Right atrium auricular region (tissue), 2 donors: ENCODE measurements at regions not wholly inside any gene's neighbourhood (a gene's known extent, or its start where the extent isn't known, plus 50 kb on each side); places are given as distances from the start of the nearest gene placed in this dataset.
A peak's percentile ranks its signal among the peaks of the same experiment; 100 is the strongest.

Experiments
- DNase-seq: peaks from one replicate; pipeline ENCODE4 v3.0.0-alpha.2; 2019; ENCODE audit warnings: low spot score
- H3K27ac ChIP-seq, 2 donors: fragments of 200-600 bp; sonication (generic); 1 replicate in 1 of 2; 2 replicates in 1 of 2; pipeline ENCODE4 v1.5.1; 2016 to 2019
- H3K27me3 ChIP-seq, 2 donors: fragments of 200-600 bp; sonication (generic); one replicate each; pipeline versions ENCODE4 v1.5.1 to v1.6.0; 2017 to 2019
- H3K36me3 ChIP-seq: fragments of 200-600 bp; sonication (generic); one replicate; pipeline ENCODE4 v1.5.1; 2016
- H3K4me1 ChIP-seq, 2 donors: fragments of 200-600 bp; sonication (generic); one replicate each; pipeline versions ENCODE4 v1.5.1 to v1.6.0; 2017 to 2019
- H3K4me3 ChIP-seq, 2 donors: fragments of 200-600 bp; sonication (generic); 1 replicate in 1 of 2; 2 replicates in 1 of 2; pipeline ENCODE4 v1.5.1; 2017 to 2019; ENCODE audit warnings: mild to moderate bottlenecking in 1 of 2, moderate library complexity in 1 of 2
- H3K9me3 ChIP-seq, 2 donors: fragments of 200-600 bp; sonication (generic); one replicate each; pipeline ENCODE4 v1.5.1; 2019
- TF ChIP-seq, protein P1 (sequence below), 2 donors: fragments of 200-600 bp; sonication (generic); IDR thresholded peaks; one replicate each; pipeline ENCODE4 v1.5.1; 2019; ENCODE audit warnings: antibody characterized with exemption in 2 of 2

DNA sequence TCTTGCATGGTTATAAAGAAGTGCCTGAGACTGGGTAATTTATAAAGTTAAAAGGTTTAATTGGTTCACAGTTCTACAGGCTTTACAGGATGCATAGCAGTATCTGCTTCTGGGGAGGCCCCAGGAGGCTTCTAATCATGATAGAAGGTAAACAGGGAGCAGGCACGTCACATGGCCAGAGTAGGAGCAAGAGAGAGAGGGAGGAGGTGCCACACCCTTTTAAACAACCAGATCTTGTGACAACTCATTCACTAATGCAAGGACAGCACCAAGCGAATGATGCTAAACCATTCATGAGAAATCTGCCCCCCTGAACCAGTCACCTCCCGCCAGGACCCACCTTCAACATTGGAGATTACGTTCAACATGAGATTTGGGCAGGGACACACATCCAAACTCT lies 141.1 kb downstream of the EN1 start:
- TF ChIP-seq, protein P1, sequence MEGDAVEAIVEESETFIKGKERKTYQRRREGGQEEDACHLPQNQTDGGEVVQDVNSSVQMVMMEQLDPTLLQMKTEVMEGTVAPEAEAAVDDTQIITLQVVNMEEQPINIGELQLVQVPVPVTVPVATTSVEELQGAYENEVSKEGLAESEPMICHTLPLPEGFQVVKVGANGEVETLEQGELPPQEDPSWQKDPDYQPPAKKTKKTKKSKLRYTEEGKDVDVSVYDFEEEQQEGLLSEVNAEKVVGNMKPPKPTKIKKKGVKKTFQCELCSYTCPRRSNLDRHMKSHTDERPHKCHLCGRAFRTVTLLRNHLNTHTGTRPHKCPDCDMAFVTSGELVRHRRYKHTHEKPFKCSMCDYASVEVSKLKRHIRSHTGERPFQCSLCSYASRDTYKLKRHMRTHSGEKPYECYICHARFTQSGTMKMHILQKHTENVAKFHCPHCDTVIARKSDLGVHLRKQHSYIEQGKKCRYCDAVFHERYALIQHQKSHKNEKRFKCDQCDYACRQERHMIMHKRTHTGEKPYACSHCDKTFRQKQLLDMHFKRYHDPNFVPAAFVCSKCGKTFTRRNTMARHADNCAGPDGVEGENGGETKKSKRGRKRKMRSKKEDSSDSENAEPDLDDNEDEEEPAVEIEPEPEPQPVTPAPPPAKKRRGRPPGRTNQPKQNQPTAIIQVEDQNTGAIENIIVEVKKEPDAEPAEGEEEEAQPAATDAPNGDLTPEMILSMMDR (IDR thresholded peaks at IDR 0.05) = no peak
- Histone ChIP-seq H3K36me3 (no peaks in the 10 kb centered on the region), H3K27ac (no peak overlapping the region), H3K9me3 (no peaks in the 10 kb centered on the region), H3K4me1 (no peaks in the 10 kb centered on the region), H3K27me3 (no peaks in the 10 kb centered on the region), H3K4me3 (no peak overlapping the region)
- peak; percentile 18 for DNase-seq

DNA sequence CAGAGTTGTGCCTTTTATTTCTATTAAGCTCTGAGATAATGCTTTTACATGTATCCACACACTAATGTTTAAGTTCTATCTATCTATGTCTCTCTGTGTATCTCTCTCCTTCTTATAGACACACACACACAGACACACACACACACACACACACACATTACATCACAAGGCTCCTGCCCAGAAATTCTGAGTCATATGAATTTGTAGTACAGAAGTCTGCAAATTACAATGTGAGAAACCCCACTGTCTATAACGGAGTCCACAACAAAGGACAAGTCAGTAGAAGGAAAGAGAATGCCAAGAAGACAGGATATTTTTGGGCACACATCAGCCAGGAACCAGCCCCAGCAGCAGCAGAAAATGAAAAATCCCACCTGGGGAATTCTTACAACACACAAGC lies 142.4 kb downstream of the EN1 start:
- H3K27me3 ChIP-seq = no peaks in the 10 kb centered on the region
- TF ChIP-seq, protein P1 (IDR thresholded peaks at IDR 0.05) = no peak
- H3K4me3 ChIP-seq = no peak overlapping the region
- H3K9me3 ChIP-seq = no peaks in the 10 kb centered on the region
- H3K4me1 ChIP-seq = no peaks in the 10 kb centered on the region
- DNase-seq = peak; percentile 2
- H3K27ac ChIP-seq = no peak overlapping the region
- no peaks in the 10 kb centered on the region for H3K36me3 ChIP-seq

DNA sequence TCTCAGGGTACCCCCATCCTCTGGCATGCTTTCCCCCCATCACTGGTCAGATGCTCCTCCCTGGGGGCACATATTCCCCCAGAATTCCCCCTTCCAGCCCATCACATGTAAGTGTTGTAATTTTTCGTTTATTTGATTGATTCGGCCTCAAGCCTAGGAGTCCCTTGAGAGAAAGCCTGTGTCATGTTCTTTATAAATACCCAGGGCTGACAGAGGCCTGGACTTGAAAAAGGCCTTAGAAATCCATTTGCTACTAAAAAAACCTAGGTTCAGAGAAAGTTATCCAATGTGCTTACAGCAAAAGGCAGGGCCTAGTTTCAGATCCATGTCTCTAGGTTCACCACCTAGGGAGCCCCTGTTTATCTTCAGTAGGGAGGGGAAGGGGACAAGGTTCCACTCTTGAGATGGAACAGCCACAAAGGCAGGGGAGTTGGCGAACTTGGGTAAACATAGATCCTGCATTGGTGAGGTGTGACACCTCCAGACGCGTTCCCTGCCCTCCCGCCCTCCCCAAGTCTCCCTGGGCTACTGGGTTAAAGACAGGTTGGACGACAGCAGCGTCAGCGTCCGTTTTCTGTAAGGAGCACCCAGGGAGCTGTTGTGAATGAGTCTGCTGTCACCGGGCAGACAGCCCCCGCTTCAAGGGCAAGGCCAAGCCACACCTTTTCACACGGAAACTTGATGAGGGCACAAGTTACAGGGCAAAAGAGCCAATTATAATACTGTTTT lies 147.8 kb downstream of the EN1 start:
- TF ChIP-seq, protein P1 (IDR thresholded peaks at IDR 0.05) = no peak
- H3K27ac ChIP-seq = no peak overlapping the region

DNA sequence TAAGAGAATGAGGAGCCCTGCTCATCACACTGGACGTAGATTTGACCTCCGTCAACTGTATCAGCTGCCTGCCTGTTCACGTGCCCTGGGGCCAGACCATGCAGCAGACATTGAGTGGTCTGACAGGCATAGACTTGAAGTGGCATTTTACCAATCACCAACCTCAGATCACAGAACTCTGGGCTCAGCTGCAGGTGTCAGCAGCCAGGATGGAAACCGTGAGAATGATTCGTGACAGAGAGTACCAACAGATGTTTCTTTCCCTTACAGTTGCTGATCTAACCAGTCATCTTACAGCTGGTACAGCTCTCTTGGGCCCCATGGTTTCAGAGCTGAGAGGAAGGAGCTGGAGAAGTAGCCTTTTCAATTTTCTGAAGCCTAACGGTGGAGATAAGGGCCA lies 148.9 kb downstream of the EN1 start:
- Histone ChIP-seq H3K36me3 (no peaks in the 10 kb centered on the region), H3K9me3 (peaks cover 0 to 3% of the 10 kb centered on the region in 2 donors), H3K4me1 (no peaks in the 10 kb centered on the region), H3K27ac (no peak overlapping the region), H3K27me3 (no peaks in the 10 kb centered on the region), H3K4me3 (no peak overlapping the region)
- TF ChIP-seq, protein P1 (IDR thresholded peaks at IDR 0.05) = no peak
- DNase-seq = no peak

More for the DNA sequence above, 147.8 kb downstream of the EN1 start:
- peaks cover 0 to 3% of the 10 kb centered on the region in 2 donors for H3K9me3 ChIP-seq
- no peak for DNase-seq
- no peak overlapping the region for H3K4me3 ChIP-seq
- H3K36me3 ChIP-seq = no peaks in the 10 kb centered on the region
- no peaks in the 10 kb centered on the region for H3K27me3 ChIP-seq
- H3K4me1 ChIP-seq = no peaks in the 10 kb centered on the region

DNA sequence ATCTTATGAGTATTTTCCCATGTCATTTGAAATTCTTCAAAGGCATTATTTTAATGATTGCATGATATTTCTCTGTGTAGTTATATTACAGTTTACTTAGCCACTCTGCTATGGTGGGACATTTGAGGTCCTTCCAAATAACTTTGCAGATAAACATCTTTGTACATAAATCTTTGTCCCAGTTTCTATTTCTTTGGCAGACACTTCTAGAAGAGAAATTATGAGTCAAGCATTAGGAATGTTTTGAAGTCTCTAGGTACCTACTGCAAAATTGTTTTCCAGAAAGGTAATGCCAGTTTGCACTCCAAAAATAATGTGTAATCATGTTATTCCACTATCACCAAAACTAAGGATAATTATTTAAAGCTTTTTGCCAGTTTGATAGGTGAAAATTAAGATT lies 149.7 kb downstream of the EN1 start:
- Histone ChIP-seq H3K4me3 (no peak overlapping the region), H3K27ac (no peak overlapping the region), H3K4me1 (no peaks in the 10 kb centered on the region), H3K27me3 (no peaks in the 10 kb centered on the region), H3K9me3 (peaks cover 0 to 3% of the 10 kb centered on the region in 2 donors), H3K36me3 (no peaks in the 10 kb centered on the region)
- TF ChIP-seq, protein P1 (IDR thresholded peaks at IDR 0.05) = no peak
- DNase-seq = no peak
